ENCODE measurements at regions not wholly inside any gene's neighbourhood (a gene's known extent, or its start where the extent isn't known, plus 50 kb on each side); places are given as distances from the start of the nearest gene placed in this dataset.

DNA sequence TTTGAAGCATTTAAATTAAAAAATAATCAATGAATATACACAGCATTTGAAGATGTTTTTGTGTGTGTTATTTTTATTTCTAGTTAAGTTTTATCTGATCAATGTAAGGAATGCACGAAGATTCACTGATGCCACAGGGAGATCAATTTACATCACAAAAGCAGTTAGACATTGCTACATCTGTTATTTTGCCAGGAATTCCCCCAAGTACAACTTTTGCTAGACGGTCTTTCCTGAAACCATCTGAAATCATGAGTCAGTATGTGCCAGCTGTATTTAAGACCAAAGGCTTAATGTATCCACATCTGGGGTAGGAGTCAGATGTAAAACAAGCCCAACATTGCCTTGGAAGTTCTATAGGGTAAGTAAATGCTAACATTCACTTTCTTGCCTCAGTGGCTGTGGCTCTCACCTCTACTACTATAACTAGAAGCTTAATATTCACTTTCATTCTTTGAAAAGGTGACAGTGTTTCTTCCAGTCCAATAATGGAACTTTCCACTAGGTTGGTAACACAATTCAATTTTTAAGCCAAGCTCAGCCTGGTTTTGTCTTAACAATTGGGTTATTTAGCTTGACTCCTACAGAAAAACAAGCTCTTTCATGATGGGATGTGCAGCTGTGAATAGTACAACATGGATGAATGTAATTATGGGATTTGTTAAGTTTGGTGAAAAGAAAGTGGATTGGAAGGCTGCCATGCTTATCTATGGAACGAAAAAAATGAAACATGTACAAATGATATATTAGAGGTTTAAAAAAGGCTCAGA is 385.4 kb upstream of the TMEM132C start:
- no peak overlapping the region for H3K27ac ChIP-seq
- H3K4me3 ChIP-seq, result no peak overlapping the region
- TF ChIP-seq, protein P1, sequence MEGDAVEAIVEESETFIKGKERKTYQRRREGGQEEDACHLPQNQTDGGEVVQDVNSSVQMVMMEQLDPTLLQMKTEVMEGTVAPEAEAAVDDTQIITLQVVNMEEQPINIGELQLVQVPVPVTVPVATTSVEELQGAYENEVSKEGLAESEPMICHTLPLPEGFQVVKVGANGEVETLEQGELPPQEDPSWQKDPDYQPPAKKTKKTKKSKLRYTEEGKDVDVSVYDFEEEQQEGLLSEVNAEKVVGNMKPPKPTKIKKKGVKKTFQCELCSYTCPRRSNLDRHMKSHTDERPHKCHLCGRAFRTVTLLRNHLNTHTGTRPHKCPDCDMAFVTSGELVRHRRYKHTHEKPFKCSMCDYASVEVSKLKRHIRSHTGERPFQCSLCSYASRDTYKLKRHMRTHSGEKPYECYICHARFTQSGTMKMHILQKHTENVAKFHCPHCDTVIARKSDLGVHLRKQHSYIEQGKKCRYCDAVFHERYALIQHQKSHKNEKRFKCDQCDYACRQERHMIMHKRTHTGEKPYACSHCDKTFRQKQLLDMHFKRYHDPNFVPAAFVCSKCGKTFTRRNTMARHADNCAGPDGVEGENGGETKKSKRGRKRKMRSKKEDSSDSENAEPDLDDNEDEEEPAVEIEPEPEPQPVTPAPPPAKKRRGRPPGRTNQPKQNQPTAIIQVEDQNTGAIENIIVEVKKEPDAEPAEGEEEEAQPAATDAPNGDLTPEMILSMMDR (IDR thresholded peaks at IDR 0.05), result no peak
- DNase-seq (ENCODE audit: low spot score), result no peak

DNA sequence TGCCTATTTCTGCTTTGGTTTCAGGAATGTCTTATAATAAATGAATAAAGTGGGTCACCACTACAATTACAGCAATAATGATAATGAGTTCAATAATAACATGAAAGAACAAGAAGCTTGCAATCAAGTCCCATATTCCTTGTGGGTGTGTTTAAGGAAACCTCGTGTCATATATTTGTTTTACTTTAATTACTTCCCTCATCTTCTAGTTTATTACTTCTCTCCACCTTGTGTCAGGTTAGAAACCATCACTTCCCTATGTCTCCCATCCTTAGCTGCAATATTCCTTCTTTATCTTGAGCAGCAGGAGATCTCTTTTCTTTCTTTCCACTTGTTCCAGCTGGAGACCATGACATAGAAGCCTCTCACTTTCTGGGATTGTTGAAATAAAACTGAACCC is 384.0 kb upstream of the TMEM132C start:
- no peak overlapping the region for H3K4me3 ChIP-seq

DNA sequence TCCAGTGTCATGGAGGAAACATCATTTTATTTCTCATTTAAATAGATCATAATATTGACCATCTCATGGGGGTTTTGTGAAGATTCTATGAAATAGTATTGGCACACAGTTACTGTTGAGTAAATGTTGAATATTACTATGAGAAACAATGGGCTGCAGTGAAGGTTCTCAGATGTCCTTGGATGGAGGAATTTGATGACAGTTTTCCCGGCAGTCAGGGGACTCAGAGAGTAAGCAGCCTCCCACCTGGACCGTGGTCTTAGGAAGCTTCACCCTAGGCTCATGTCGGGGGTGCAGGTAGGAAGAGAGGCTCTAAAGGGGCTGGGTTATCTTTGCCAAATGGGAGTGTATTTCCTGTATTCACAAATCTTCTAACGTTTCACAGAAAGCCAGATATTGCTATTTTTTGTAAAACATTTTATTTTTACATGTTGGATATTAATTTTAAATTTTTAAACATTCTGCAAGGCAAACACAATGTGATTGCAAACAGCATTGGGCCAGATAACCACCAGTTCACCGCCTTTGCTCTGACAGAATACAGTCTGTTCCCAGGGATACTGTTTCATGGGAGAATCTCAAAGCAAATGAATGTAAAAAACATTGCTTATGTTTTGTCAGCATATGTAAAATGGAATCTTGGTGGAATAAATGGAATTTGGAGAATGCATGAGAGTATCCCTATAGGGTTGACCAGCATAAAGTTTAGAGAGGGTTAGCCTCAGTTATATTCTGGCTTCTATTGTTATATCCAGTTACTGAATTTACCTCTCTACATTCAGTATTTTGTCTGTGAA is 380.8 kb upstream of the TMEM132C start:
- TF ChIP-seq, protein P1 (IDR thresholded peaks at IDR 0.05), result no peak
- no peak overlapping the region for H3K27ac ChIP-seq
- no peak overlapping the region for H3K4me3 ChIP-seq
- no peak for DNase-seq (ENCODE audit: low spot score)

More for the DNA sequence above, 384.0 kb upstream of the TMEM132C start:
- DNase-seq (ENCODE audit: low spot score), result no peak
- TF ChIP-seq, protein P1 (IDR thresholded peaks at IDR 0.05), result no peak
- H3K27ac ChIP-seq, result no peak overlapping the region

DNA sequence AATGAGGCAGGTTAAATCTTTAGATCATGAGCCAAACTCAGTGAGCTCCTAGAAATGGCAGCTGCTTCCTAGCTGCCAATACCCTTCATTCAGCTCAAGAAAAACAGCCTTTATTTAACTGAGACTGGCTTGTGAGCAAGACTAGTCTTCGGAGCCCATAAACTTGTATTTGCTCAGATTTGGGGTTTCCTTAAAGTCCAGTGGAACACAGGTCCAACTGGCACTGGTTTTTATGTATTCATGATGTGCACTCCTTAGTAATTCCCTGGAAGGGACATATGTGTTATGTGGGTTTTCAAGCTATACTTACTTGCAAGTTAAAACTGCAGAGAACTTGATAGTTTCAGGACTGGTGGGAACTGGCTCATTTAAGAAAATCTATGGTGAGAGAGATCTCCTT is 380.1 kb upstream of the TMEM132C start:
- TF ChIP-seq, protein P1 (IDR thresholded peaks at IDR 0.05), result no peak
- no peak overlapping the region for H3K4me3 ChIP-seq
- DNase-seq (ENCODE audit: low spot score), result no peak
- H3K27ac ChIP-seq, result no peak overlapping the region

DNA sequence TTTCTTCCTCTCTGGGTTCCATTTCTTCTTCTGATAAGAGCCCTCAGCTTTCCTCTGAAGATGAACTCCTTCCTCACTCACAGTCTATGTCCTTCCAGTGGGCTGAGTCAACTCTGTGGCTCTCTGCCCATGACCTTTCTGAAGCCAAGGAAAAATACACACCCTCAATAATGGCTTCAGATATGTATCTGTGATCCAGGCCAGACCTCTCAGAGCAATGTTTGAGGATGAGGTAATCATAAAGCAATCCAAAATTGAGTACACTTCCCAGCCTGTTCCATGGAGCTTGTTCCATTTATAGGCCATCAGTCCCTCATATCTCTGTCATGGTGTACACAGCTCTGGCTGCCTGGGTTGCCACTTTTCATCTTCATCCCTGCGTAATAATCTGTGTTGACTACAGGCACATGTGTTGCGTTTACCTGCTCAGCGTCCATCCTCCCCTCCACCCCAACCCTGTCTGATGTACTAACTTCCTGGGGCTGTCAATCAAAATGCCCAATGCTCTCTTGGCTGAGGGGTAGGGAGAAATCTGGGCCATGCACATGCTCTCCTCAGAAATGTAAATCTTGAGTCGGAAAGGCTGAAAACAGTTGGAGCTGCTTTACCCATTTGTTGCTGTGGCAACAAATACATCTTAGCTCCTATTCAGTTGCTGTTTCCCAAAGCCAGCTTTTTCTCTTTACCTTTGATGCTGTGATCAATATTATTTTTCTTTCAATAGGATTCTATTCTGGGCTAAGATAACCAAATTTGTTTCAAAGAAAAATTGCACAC is 377.8 kb upstream of the TMEM132C start:
- no peak for DNase-seq (ENCODE audit: low spot score)
- no peak overlapping the region for H3K4me3 ChIP-seq
- H3K27ac ChIP-seq, result no peak overlapping the region
- TF ChIP-seq, protein P1 (IDR thresholded peaks at IDR 0.05), result no peak

DNA sequence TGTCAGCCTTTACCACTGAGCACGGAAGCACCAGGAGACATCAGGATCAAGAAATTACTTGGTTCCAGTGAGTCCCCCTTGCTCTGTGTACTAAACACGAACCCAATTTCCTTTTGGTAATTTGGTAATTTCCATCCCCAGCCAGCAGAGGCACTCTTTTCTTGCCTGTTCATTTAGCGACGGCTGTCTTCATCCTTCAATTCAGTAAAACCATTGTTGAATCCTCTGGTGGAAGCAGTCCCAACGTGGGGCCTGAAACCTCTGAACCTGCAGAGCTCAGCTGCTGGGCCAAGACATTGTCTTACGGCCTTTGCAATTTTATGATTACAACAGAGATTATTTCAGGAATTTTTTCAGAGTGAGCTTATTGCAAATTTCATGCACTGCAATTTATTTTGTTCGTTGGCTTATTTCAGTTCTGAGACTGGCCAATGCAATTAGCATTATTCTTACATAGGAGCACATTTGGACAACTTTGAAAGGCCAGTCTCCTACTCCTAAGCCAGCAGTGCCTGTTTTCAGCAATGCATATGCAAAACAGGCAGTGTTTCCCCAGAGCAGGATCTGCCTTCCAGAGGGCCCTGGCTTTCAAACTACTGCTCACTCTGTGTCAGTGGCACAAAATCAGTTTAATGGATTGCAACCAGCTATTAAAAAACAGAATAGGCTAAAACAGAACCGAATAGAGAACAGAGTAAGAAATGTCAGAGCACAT is 372.9 kb upstream of the TMEM132C start:
- DNase-seq (ENCODE audit: low spot score), result no peak
- Histone ChIP-seq H3K4me3 (no peak overlapping the region), H3K27ac (no peak overlapping the region)
- TF ChIP-seq, protein P1 (IDR thresholded peaks at IDR 0.05), result no peak

Data from coronary artery (tissue), 2 donors.